OCI-LY7 (cell line): ENCODE measurements at regions not wholly inside any gene's neighbourhood (a gene's known extent, or its start where the extent isn't known, plus 50 kb on each side); places are given as distances from the start of the nearest gene placed in this dataset.

ENCODE experiments used
- EZH2phosphoT487 ChIP-seq: fragments of 200-600 bp; sonication (generic); IDR thresholded peaks from 2 replicates; pipeline ENCODE4 v1.6.1; 2018; ENCODE audit warnings: low read depth, borderline replicate concordance, mild to moderate bottlenecking, mixed run types, antibody characterized with exemption, low read length, moderate library complexity, mixed read lengths
- TF ChIP-seq, protein P1 (sequence below): fragments of 200-600 bp; sonication (generic); conservative IDR thresholded peaks from 2 replicates; pipeline ENCODE4 v1.5.1; 2014; ENCODE audit warnings: mild to moderate bottlenecking, antibody characterized with exemption, low read length, moderate library complexity, mixed read lengths

GRCh38 chr2:506866-507265 lies 170.3 kb downstream of the TMEM18 start:
- TF ChIP-seq EZH2phosphoT487 = no peak
- TF ChIP-seq, protein P1, sequence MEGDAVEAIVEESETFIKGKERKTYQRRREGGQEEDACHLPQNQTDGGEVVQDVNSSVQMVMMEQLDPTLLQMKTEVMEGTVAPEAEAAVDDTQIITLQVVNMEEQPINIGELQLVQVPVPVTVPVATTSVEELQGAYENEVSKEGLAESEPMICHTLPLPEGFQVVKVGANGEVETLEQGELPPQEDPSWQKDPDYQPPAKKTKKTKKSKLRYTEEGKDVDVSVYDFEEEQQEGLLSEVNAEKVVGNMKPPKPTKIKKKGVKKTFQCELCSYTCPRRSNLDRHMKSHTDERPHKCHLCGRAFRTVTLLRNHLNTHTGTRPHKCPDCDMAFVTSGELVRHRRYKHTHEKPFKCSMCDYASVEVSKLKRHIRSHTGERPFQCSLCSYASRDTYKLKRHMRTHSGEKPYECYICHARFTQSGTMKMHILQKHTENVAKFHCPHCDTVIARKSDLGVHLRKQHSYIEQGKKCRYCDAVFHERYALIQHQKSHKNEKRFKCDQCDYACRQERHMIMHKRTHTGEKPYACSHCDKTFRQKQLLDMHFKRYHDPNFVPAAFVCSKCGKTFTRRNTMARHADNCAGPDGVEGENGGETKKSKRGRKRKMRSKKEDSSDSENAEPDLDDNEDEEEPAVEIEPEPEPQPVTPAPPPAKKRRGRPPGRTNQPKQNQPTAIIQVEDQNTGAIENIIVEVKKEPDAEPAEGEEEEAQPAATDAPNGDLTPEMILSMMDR = no peak
